ENCODE measurements at regions not wholly inside any gene's neighbourhood (a gene's known extent, or its start where the extent isn't known, plus 50 kb on each side); places are given as distances from the start of the nearest gene placed in this dataset.

DNA sequence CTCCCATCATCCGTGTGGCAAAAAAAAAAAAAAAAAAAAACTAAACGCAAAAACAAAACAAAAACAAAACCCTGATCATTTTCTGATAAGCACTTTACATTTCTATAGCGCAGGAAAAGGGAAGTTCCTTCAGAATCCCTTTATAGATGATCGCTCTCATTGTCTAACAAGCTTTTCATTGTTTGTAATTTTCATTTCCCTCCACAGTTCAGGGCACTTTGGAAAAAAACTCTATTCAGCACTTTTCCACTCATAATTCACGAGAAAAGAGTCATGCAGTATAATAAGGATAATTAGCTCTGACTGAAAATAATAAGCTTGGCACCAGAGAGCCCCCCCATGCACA is 89.4 kb upstream of the ATXN1 start:
- peaks cover 17% of the 10 kb centered on the region for H3K4me1 ChIP-seq
- no peak for TF ChIP-seq EP300 (IDR thresholded peaks at IDR 0.05)
- no peak for TF ChIP-seq POLR2AphosphoS5 (IDR thresholded peaks at IDR 0.05)
- TF ChIP-seq, protein P1, sequence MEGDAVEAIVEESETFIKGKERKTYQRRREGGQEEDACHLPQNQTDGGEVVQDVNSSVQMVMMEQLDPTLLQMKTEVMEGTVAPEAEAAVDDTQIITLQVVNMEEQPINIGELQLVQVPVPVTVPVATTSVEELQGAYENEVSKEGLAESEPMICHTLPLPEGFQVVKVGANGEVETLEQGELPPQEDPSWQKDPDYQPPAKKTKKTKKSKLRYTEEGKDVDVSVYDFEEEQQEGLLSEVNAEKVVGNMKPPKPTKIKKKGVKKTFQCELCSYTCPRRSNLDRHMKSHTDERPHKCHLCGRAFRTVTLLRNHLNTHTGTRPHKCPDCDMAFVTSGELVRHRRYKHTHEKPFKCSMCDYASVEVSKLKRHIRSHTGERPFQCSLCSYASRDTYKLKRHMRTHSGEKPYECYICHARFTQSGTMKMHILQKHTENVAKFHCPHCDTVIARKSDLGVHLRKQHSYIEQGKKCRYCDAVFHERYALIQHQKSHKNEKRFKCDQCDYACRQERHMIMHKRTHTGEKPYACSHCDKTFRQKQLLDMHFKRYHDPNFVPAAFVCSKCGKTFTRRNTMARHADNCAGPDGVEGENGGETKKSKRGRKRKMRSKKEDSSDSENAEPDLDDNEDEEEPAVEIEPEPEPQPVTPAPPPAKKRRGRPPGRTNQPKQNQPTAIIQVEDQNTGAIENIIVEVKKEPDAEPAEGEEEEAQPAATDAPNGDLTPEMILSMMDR (IDR thresholded peaks at IDR 0.05) = no peak
- no peak for TF ChIP-seq POLR2A (IDR thresholded peaks at IDR 0.05)
- H3K9me3 ChIP-seq = no peaks in the 10 kb centered on the region
- H3K36me3 ChIP-seq = no peaks in the 10 kb centered on the region
- DNase-seq (ENCODE audit: low spot score in 2 of 2) = no peak
- no peak overlapping the region for H3K4me3 ChIP-seq
- 53% methylated on average over 5 of the region's 5 CpGs for WGBS
- no peak overlapping the region for H3K27ac ChIP-seq
- no peaks in the 10 kb centered on the region for H3K27me3 ChIP-seq

DNA sequence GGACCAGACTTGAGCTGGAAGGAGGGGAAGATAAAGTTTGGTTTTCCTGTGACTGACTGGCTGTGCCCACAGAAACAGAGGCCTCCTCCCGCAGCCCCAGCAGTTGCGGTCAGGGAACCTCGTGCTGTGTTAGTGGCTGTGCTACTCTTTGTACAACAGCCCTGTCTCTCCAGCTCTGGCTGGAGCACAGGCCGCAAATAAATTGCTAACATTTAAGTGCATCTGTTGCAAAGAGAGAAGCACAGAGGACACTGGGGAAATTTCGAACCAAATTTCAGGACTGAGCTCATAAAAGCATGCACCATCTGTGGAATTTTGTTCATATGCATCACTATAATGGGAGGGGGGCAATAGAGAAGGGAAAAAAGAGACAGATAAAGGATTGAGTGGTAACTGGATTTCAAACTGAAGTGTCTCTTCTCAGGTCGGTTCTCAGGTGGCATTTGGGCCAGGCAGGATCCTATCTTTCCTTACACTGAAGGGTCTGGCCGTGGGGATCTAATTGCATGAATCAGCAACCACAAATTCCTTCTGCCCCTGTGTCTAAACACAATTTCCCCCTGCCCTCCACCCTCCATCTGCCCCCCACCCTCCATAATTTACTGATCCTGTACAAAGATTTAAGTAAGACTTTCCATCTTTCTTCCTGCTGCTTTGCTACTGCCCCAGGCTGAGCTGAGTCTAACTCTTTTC is 88.9 kb upstream of the ATXN1 start:
- Histone ChIP-seq H3K4me3 (no peak overlapping the region), H3K4me1 (peaks cover 17% of the 10 kb centered on the region), H3K27me3 (no peaks in the 10 kb centered on the region), H3K36me3 (no peaks in the 10 kb centered on the region), H3K27ac (no peak overlapping the region), H3K9me3 (no peaks in the 10 kb centered on the region)
- no peak for DNase-seq (ENCODE audit: low spot score in 2 of 2)
- TF ChIP-seq, protein P1 (IDR thresholded peaks at IDR 0.05) = no peak
- TF ChIP-seq EP300 (IDR thresholded peaks at IDR 0.05) = no peak
- TF ChIP-seq POLR2A (IDR thresholded peaks at IDR 0.05) = no peak
- TF ChIP-seq POLR2AphosphoS5 (IDR thresholded peaks at IDR 0.05) = no peak
- 76% methylated on average over 7 of the region's 7 CpGs for WGBS

DNA sequence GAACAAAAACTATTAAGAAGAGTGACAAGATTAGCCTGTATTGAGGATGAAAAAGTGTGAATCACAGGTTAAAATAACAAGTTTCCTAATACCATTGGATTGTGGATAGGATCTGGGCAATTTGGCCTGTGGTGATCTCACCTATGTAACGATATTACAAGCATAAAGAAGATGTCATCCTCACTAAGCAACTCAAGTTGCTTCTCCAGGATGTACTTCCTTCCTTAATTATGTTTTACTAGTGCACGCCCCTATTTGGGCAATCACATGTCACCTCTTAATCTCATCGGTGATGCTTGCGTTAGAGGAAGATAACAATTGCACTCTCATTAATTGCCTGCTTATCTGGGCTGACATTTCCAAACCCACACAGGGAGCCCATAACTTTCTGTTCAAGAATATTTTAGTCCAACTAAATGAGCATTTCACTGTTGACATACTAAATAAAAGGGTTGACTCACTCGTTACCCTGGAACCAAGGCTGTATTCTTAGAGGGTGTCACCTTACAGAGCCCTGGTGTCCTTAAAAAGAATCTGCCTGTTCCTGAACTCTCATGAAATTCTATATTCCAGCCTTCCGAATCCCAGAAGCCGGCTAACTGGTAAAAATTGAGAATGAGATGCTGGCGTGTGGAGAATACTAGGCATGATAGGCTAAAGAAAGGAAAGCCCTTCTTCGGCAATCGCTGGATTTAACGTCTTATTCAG is 88.2 kb upstream of the ATXN1 start:
- H3K9me3 ChIP-seq = no peaks in the 10 kb centered on the region
- no peak overlapping the region for H3K27ac ChIP-seq
- DNase-seq (ENCODE audit: low spot score in 2 of 2) = no peak
- WGBS = 80% methylated on average over 11 of the region's 11 CpGs
- no peaks in the 10 kb centered on the region for H3K36me3 ChIP-seq
- TF ChIP-seq, protein P1 (IDR thresholded peaks at IDR 0.05) = no peak
- TF ChIP-seq POLR2AphosphoS5 (IDR thresholded peaks at IDR 0.05) = no peak
- TF ChIP-seq POLR2A (IDR thresholded peaks at IDR 0.05) = no peak
- no peak for TF ChIP-seq EP300 (IDR thresholded peaks at IDR 0.05)
- no peak overlapping the region for H3K4me3 ChIP-seq
- no peaks in the 10 kb centered on the region for H3K27me3 ChIP-seq
- H3K4me1 ChIP-seq = peaks cover 17% of the 10 kb centered on the region

DNA sequence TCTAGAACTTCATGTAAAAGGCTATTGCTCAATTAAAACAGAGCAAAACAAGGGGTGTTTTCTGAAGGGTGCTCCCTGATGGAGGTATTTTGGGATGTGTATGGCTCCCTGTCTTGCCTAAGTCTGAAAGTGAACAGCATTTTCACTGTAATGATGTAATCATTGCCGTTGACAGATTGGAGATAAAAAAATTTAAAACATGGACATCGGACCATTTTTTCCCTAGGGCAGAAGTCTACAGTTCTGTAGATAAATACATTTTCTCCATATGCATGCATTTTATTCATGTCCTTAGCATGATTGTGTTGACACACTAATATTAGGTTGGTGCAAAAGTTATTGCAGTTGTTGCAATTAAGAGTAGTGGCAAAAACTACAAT is 85.1 kb upstream of the ATXN1 start:
- Histone ChIP-seq H3K27me3 (no peaks in the 10 kb centered on the region), H3K36me3 (no peaks in the 10 kb centered on the region), H3K27ac (no peak overlapping the region), H3K4me1 (peaks cover 5% of the 10 kb centered on the region), H3K4me3 (no peak overlapping the region), H3K9me3 (no peaks in the 10 kb centered on the region)
- TF ChIP-seq, protein P1 (IDR thresholded peaks at IDR 0.05) = no peak
- no peak for TF ChIP-seq POLR2A (IDR thresholded peaks at IDR 0.05)
- TF ChIP-seq EP300 (IDR thresholded peaks at IDR 0.05) = no peak
- TF ChIP-seq POLR2AphosphoS5 (IDR thresholded peaks at IDR 0.05) = no peak
- no peak for DNase-seq (ENCODE audit: low spot score in 2 of 2)
- WGBS = 79% methylated on average over 2 of the region's 2 CpGs

DNA sequence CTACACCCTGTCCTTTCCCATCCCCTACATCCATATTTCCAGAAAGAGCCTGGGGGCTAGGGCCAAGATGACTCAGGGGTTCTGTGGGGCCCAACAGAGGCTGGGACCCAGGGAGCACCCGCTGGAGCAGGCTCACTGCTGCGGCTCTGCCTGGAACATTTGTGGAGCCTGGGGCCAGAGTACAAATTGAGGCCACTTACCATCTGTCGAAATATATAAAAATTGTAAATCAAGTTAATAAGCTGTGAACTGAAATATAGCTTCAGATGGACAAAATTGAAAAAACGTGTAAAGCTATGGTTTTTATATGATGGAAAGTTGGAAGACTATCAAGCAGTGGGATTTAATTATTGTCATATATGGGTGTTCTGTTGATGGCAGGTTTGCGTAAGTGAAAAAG is 82.9 kb upstream of the ATXN1 start:
- H3K27me3 ChIP-seq = no peaks in the 10 kb centered on the region
- no peaks in the 10 kb centered on the region for H3K4me1 ChIP-seq
- no peaks in the 10 kb centered on the region for H3K9me3 ChIP-seq
- no peak overlapping the region for H3K27ac ChIP-seq
- no peak overlapping the region for H3K4me3 ChIP-seq
- DNase-seq (ENCODE audit: low spot score in 2 of 2) = no peak
- TF ChIP-seq EP300 (IDR thresholded peaks at IDR 0.05) = no peak
- no peak for TF ChIP-seq POLR2A (IDR thresholded peaks at IDR 0.05)
- TF ChIP-seq POLR2AphosphoS5 (IDR thresholded peaks at IDR 0.05) = no peak
- TF ChIP-seq, protein P1 (IDR thresholded peaks at IDR 0.05) = no peak
- H3K36me3 ChIP-seq = no peaks in the 10 kb centered on the region
- WGBS = 83% methylated on average over 5 of the region's 5 CpGs

Data from suprapubic skin (tissue), 4 donors.